DMS53 treated with DMSO at 0.1 percent for 48 hours (cell line): ENCODE measurements at regions not wholly inside any gene's neighbourhood (a gene's known extent, or its start where the extent isn't known, plus 50 kb on each side); places are given as distances from the start of the nearest gene placed in this dataset.
"Not testable (repeated sequence)": the region's sequence is repeated elsewhere in the genome, so short reads cannot be mapped to it uniquely, and the experiment has no call there.

Source experiments
- DNase-seq: peaks from one replicate; lab custom pipeline; 2025; ENCODE audit not compliant: unreplicated experiment; lab: John Stamatoyannopoulos, UW

DNA sequence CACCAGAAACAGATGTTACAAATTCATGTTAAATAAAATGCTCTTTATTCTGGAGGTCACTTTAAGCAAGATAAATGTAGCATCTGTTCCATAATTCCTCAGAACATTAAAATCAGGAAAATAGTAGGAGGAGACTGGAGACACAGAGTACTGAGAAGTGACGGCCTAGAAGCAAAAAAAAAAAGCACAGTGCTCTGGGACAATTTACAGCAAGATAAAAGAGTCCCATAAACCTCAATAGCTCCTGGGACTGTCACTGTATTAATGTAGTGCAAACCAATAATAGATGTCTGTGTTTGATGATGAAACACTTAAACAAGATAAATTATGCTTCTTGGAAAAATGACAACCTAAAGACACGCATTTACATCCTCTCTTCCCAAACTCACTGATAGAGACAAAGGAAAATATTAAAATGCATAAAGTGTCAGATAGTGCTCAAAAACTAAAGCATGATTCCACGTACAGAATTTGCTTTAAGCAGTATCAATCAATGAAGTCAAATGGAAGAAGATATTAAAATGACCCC, 338.8 kb upstream of the REG3G start:
- DNase-seq = no peak

DNA sequence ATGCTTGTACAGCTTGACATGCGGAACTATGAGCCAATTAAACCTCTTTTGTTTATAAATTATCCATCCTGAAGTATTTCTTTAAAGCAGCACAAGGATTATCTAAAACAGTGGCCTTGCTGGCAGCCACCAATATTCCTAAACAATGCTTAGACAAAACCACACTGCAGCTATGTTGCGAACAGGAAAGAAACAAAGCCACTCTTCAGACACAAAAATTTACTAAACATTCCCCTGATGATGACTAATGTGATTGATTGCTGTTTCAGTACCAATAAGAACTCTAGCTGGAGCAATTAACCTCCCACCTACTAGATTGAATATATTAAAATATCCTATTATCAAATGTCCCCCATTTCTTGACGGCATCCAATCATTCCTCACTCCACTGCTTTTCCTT, 325.8 kb upstream of the REG3G start:
- no peak for DNase-seq

DNA sequence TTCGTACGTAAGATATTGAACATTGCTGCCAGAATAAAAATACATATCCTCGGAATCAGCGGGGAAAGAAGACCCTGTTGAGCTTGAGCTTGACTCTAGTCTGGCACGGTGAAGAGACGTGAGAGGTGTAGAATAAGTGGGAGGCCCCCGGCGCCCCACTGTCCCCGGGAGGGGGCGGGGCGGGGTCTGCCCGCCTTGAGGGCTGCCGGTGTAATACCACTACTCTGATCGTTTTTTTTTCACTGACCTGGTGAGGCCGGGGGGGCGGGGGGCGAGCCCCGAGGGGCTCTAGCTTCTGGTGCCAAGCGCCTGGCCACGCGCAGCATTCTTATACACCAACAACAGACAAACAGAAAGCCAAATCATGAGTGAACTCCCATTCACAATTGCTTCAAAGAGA, 324.0 kb upstream of the REG3G start:
- DNase-seq = no peak

DNA sequence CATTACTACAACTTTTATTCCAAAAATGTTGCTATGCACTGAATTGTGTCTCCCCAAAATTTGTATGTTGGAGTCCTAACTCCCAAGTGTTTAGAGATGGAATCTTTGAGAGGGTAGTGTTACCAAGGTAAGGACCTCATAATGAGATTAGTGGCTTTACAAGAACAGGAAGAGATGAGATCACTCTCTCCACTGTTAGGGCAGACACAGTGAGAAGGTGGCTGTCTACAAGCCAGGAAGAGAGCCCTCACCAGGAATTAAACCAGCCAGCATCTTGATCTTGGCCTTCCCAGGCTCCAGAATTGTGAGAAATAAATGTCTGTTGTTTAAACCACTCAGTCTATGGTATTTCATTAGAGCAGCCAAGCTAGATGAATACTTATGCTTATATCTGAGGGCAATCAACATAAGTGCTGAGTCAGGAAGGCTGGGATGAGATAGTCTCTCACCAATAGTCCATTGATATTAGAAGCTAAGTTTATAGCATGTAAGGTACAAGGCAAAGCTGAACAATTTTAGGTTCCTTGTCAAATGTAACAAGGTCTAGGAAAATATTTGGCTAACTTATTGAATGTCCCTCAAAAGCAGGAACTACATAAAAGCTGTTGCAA, 317.6 kb upstream of the REG3G start:
- no peak for DNase-seq

DNA sequence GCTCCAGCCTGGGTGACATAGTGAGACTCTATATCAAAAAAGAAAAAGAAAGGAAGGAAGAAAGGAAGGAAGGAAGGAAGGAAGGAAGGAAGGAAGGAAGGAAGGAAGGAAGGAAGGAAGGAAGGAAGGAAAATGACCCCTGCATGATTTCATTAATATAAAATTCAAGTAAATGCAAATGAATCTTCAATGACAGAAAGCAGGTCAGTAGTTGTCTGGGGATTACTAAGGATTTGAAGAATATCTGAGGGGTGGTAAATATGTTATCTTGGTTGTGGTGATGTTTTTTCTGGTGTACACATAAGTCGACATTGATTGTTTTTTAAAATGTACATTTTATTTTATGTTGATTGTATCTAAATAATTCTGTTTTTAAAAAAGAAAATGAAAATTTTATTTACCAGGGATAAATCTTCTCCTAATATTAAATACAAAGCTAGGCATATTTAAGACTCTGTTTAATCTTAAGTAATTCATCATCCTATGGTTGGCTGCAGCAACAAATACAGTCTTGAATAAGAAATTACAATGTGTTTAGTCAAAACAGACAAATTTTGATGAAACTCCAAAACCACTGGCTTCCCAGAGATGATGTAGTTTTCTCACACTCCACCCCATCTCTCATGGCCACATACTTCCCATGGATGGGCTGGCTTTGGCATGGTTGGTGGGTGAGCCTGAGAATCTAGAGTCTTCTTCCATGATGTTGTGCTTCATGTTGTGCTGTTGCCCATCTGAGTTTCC, 314.7 kb upstream of the REG3G start:
- no peak for DNase-seq

DNA sequence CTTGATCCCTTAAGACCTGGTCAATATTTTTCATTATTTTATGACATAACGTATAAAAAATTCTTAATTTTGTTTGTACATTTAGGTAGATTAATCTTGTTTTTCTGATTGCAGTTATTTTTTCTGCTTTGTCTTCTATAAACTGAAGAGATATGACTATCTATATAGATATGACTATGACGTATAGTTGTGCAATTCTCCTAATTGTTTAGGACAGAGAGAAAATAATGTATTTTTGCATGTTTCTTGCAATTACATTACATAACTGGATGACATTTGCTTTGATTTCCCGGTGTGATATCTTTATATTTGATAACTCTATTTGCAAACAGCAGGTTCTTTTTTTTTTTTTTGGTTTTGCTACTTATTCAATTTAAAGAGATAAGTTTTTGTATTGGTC, 310.2 kb upstream of the REG3G start:
- no peak for DNase-seq

DNA sequence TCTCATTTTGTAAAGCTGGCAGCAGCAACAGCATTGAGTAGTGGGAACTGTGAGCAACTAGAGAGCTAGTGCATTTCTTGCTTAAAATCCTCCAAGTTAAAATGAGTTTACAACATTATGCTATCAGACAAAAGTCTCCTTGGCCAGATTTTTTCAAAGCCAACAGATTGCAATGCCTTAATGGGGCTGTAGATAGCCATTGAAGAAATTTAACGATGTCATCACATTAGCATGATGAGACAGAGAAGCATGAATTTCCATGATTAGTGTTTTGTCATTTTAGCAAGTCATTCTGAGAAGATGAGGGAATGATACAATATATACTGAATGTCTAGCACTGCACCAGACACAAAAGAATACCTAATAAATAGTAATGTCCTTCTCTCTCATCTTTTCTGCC, 307.5 kb upstream of the REG3G start:
- DNase-seq = no peak

DNA sequence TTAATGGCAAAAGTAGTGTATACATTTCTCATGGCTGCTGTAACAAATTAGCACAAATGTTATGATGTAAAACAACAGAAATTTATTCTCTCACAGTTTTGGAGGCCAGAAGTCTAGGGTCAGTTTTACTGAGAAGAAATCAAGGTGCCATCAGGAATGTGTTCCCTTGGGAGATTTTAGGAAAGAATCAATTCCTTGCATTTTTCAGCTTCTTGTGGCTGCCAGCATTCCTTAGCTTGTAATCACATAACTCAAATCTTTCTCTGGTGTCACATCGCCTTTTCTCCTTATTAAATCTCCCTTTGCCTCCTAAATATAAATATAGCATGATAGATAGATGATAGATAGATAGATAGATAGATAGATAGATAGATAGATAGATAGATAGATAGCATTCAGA, 307.0 kb upstream of the REG3G start:
- no peak for DNase-seq

DNA sequence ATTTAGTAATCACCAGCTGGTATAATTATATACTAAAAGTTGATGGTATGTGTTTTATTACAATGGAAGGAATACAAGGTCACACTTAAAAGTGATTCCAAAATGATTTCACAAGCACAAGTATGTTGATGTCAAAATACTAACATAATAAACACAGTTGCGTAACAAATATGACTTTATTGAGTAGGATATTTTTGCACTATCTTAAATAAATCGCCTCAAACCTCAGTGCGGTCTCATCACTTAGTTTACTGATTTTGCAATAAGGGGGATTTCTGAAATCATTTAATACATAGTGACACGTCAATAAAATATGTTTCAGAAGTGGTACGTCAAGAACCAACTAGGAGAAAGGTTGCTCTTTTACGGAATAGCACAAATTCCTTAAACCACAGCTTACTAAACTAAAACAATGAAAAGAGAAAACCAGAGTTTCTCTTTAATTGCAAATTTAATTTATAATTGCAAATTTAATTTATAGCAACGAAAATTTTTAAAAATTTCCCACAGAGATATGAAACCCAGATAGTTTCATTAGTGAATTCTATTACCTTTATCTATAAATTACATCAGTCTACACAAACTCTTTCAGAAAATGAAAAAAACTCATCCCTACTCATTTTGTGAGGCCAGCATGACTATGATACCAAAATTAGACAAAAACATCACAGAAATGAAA, 304.0 kb upstream of the REG3G start:
- no peak for DNase-seq

DNA sequence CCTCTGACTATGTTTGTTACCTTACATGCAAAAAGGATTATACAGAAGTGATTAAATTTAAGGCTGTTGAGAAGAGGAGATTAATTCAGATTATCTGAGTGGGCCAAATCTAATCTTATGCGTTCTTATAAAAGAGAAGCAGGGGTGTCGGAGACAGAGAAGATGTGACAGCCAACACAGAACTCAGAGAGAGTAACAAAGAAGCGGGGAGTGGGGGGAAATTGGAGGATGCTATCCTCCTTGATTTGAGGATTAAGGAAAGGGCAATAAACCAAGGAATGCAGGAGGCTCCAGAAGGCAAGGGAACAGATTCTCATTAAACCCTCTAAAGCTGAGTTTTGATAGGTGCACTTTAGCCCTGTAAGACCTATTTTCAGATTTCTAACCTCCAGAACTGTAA, 291.3 kb upstream of the REG3G start:
- no peak for DNase-seq

DNA sequence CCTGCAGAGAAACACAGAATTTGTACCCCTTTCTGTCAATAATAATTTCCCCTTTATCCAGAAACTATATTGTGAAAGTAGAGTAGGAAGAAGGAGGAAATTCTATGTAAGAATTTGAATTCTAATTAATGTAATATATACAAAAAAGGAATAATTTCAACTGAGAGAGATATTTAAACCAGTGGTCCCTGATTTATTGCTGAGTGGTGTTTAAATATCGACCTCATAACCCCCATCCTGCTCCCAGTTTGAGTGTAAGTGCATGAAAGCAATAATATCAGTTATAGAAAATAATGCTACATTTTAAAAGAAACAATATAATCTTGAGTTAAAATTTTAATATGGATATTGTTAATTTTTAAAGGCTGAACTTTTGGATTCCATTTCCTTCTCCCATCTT, 286.2 kb upstream of the REG3G start:
- no peak for DNase-seq

DNA sequence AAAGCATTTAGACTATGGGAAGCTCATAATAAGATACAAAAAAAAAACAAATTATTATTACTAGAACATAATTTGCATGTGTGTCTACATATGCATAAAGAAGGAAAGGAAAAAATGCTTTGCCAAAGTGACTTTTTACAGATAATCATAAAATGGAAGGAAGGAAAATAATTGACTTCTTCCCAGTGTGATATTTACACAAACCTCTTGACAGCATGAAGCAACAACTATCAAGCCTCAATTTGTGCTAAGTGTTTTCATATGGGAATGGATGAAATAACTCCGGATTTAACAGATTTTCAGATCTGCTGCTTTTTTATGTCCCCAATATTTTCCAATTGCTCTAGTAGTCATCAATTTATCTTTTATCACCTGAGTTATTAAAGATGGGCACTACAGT, 275.9 kb upstream of the REG3G start:
- no peak for DNase-seq

DNA sequence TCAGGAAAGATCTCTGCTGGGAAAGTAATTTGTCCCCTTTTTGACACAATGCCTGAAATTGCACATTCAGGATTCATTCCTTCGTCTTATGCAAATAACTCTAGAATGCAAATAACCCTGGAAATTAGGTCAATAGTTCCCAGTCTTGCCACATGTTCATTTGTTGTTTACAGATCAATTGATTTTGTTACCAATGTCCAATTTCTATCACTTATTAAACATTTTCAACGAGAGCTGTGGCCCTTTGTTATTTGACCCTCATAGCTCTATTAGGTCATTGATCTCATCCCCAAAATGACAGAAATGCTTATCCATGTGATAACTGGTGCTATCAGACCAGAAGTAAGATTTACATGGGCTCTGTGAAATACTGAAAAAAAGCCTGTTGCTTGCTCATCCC, 275.3 kb upstream of the REG3G start:
- DNase-seq = no peak

DNA sequence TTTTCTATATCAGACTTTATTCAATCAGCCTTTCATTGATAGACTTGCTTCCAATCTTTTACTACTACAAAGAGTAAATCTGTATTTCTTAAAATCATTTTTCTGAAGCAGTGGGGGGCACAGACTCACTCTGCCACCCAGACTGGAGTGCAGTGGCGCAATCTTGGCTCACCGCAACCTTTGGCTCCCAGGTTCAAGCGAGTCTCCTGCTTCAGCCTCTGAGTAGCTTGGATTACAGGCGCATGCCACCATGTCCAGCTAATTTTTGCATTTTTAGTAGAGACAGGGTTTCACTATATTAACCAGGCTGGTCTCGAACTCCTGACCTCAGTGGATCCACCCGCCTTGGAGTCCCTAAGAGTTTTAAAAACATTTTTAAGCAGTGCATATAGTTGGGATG, 270.6 kb upstream of the REG3G start:
- DNase-seq = no peak

DNA sequence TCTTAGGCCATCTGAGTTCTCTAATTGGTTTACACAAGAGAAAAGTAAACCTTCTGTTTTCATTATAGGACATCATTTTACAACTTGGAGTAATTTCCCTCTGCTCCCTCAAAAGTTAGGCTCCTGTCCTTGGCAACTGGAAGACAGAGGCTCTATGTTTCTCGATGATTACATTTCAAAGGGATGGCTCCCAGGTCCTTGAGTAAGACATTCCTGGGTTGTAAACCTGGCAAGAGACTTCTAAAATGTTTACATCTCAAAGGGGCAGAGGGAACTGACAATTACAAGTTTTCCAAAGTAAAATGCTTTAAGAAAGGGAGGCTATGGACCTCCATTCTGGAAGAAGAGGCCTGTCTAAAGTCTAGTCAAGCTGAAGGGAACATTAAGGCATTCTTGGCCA, 268.3 kb upstream of the REG3G start:
- DNase-seq = no peak

DNA sequence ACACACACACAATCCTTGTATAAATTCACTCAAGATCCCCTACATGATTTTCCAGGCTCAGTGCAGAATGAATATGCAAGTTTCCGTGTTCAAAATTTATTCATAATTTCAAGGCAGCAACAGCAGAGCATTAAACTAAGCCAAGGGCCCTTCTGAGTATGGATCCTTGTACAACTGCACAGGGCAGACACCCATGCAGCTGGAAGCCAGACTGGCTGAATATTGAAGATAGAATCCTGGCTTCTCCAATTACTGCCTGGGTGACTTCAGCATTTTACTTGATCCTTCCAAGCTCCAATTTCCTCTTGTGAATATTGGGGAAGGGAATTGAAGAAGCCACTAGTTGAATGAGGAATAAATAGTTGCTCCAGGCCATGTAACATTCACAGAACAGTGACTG, 267.9 kb upstream of the REG3G start:
- DNase-seq = no peak

DNA sequence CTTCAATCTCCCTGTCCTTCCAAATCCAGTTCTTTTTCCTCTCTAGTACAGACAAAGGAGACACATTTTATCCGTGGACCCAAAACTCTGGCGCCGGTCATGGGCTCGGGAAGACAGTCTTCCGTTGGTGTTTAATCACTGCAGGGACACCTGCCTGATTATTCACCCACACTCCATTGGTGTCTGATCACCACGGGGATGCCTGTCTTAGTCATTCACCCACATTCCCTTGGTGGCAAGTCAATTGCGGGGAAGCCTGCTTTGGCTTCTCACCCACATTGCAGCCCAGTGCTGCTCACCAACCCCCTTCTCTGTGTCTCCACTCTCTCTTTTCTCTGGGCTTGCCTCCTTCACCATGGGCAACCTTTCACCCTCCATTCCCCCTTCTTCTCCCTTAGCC, 266.7 kb upstream of the REG3G start:
- not testable (repeated sequence) for DNase-seq

DNA sequence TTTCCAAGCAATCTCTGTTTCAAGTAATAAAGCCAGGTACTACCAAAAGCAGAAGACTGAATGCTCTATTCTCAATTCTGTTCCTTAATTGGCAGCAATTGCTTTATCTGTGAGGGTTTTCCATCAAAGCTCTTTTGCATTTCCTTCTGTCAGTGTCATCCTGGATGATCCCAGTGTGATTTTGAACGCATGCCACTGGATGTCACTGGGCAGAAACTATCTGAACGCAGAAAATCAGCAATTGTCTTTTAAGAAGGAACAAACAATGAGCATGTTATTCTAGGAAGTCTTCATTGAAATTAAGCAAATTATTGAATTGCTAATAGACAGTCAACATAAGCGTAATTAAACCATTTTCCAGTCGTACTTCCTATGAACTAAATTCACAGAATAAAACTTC, 259.0 kb upstream of the REG3G start:
- DNase-seq = no peak

DNA sequence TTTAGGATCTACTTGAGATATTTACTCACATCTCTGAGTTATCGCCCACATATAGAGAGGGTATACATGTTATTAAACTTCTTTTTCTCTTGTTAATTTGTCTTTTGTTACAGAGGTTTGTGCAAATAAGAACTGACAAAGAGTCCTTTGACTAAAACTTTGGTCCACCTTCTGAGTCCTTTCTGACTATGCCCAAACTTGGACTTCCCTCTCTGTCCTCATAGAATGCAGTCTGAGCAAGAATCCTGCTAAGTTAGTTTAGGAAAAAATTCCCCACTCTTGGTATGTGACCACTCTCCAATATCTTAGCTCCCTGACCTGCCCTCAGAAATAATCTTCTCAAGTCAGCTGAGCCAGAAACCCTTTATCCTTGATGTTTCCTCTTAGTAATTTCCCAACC, 257.5 kb upstream of the REG3G start:
- no peak for DNase-seq

DNA sequence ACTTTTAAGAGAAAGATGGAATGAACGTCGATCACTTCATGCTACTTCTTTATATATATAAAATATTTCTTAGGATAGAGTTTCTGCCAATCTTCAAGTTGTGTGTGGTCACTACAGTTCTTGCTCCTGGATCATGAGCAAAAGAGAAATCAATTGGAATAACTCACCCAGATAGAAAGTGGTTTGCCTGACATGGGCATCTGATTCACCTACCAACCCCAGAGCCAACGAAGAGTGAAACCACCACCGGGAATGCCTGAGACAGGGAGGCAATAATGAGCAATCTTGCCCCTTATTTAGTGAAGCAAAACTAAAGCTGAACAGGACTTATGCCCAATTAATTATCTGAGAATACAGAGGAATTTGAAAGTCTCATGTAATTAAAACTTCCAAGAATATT, 250.2 kb upstream of the REG3G start:
- no peak for DNase-seq

DNA sequence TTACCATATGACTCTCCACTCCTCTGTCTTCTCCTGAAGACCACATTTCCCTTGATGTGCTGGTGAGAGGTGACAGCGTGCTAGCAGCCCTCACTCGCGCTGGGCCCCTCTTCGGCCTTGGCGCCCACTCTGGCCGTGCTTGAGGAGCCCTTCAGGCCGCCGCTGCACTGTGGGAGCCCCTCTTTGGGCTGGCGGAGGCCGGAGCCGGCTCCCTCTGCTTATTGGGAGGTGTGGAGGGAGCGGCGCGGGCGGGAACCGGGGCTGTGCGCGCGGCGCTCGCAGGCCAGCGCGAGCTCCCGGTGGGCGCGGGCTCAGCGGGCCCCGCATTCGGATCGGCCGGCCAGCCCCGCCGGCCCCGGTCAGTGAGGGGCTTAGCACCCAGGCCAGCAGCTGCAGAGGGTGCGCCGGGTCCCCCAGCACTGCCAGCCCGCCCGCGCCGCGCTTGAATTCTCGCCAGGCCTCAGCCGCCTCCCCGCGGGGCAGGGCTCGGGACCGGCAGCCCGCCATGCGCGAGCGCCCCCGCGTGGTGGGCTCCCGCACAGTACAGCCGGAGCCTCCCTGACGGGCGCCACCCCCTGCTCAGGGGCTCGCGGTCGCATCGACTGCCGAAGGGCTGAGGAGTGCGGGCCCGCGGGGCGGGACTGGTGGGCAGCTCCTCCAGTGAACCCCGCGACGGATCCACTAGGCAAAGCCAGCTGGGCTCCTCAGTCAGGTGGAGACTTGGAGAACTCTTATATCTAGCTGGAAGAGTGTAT, 246.6 kb upstream of the REG3G start:
- DNase-seq = no peak

DNA sequence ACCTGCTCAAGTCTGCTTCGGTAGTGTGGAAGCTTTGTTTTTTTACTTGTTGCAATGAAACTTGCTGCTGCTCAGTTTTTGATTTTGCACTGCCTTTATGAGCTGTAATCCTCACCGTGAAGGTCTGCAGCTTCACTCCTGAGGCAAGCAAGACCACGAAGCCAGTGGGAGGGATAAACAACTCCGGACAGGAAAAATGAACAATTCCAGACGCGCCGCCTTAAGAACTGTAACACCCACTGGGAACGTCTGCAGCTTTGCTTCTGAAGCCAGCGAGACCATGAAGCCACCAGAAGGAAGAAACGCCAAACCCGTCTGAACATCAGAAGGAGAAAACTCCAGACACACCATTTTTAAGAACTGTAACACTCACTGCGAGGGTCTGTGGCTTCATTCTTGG, 245.7 kb upstream of the REG3G start:
- DNase-seq = no peak
